Heart right ventricle (tissue), 16 donors: ENCODE measurements at regions not wholly inside any gene's neighbourhood (a gene's known extent, or its start where the extent isn't known, plus 50 kb on each side); places are given as distances from the start of the nearest gene placed in this dataset.
A peak's percentile ranks its signal among the peaks of the same experiment; 100 is the strongest.

Experiments used
- ATAC-seq, 8 donors: fragments of 200-7000 bp; cut with Tn5 transposase; one replicate each; pipeline ENCODE4 v1.9.1; 2020; ENCODE audit warnings: mild to moderate bottlenecking in 8 of 8, moderate library complexity in 8 of 8, moderate number of reproducible peaks in 1 of 8
- DNase-seq, 2 donors: peaks; one replicate each; pipeline ENCODE4 v3.0.0-alpha.2; 2020
- H3K27ac ChIP-seq, 10 donors: fragments of 200-600 bp; sonication (generic) in 2 of 10; one replicate each; pipeline versions ENCODE4 v1.5.0 to v1.8.0; 2020 to 2022; ENCODE audit warnings: mild to moderate bottlenecking in 3 of 10
- H3K27me3 ChIP-seq, 7 donors: fragments of 200-600 bp; one replicate each; pipeline ENCODE4 v1.8.0; 2021 to 2022; ENCODE audit warnings: mild to moderate bottlenecking in 2 of 7
- H3K36me3 ChIP-seq, 9 donors: fragments of 200-600 bp; sonication (generic) in 1 of 9; one replicate each; pipeline versions ENCODE4 v1.5.0 to v1.8.0; 2020 to 2022; ENCODE audit warnings: mild to moderate bottlenecking in 2 of 9
- H3K4me1 ChIP-seq, 9 donors: fragments of 200-600 bp; sonication (generic) in 1 of 9; one replicate each; pipeline versions ENCODE4 v1.5.0 to v1.8.0; 2020 to 2022; ENCODE audit warnings: mild to moderate bottlenecking in 4 of 9
- H3K4me3 ChIP-seq, 10 donors: fragments of 200-600 bp; sonication (generic) in 2 of 10; one replicate each; pipeline versions ENCODE4 v1.5.0 to v1.8.0; 2020 to 2022; ENCODE audit warnings: mild to moderate bottlenecking in 7 of 10, moderate library complexity in 2 of 10
- H3K9me3 ChIP-seq, 11 donors: fragments of 200-600 bp in 10 of 11; sonication (generic) in 2 of 11; one replicate each; pipeline versions ENCODE4 v1.5.0 to v1.8.0; 2013 to 2022; ENCODE audit warnings: mild to moderate bottlenecking in 2 of 11, control low read depth in 1 of 11, moderate library complexity in 1 of 11
- WGBS, 2 donors: extraction: QIAGEN DNeasy Blood & Tissue Kit; methylation state at CpG; one replicate each; pipeline ENCODE4 v1.1.7; 2013; ENCODE audit warnings: inconsistent platforms in 1 of 2; 5-methylcytosine and 5-hydroxymethylcytosine counted together
- intact Hi-C, 10 donors: fragments of 100-400 bp; cut with DNase I; formaldehyde crosslinking; loops; one replicate each; pipeline versions ENCODE4 v1.11.1 to v1.14.2; 2022
- TF ChIP-seq, protein P1 (sequence below), 9 donors: fragments of 200-600 bp; sonication (generic) in 2 of 9; IDR thresholded peaks; one replicate each; pipeline versions ENCODE4 v1.5.0 to v1.8.0; 2021 to 2022; ENCODE audit warnings: antibody characterized with exemption in 9 of 9, mild to moderate bottlenecking in 5 of 9, moderate library complexity in 1 of 9
- donor health status: Arrhythmogenic right ventricular cardiomyopathy.
- donor health status: ischemic (EF 13 %, LVEDD 7.1; RV severe dilation, severe dysfunction).
- donor health status: healthy with polysubstance abuse.
- donor health status: DM: no; HTN: yes; CAD: no.
- donor health status: DM: no; HTN: no; CAD: no.
- donor health status: ischemic (EF 25% LVEDD 6.9; RV normal size, moderate dysfunction).
- donor health status: ischemic (EF 25% LVEDD 5.7; RV mildly dilated, moderate dysfunction).
- donor health status: healthy.
- donor health status: DM: yes; HTN: yes; CAD: no.
- donor health status: Ischemic cardiomyopathy.
- donor health status: ischemic (EF 35%, LVEDD 5.7; RV mildly dilated, moderate dysfunction).
- donor health status: nonischemic (EF 11% LVEDD 7.7; RV severe dilation, severe dysfunction).
- donor health status: DM: yes; HTN: yes; CAD: no.
- donor health status: PGD.
- donor health status: ischemic (EF 29% LVEDD 5.4; RV normal size, mild dysfunction).
- donor health status: nonischemic (EF 23%, LVEDD 6.1; RV moderate dilation, normal function).

DNA sequence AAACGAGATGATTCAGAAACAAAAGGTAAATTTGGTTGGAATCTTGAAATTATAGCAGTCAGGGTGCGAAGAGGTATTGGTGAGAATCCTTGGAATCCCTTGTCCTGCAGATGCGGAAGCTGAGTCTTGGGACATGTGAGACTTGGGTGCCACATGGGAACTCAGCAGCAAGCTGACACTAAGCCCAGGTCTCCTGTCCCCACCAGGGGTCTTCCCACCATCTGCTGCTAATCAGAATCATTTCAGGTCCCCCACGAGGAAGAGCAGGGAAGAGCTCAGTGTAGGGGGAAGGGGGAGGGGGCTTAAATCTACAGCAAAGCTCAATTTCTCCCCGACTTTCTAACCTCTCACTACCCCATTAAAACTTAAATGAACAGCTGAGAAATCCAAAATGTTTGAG, 126.1 kb upstream of the BMPER start:
- H3K27ac ChIP-seq, result no peak overlapping the region
- WGBS, 2 donors, result 75 to 80% methylated on average over 5 of the region's 5 CpGs
- TF ChIP-seq, protein P1, sequence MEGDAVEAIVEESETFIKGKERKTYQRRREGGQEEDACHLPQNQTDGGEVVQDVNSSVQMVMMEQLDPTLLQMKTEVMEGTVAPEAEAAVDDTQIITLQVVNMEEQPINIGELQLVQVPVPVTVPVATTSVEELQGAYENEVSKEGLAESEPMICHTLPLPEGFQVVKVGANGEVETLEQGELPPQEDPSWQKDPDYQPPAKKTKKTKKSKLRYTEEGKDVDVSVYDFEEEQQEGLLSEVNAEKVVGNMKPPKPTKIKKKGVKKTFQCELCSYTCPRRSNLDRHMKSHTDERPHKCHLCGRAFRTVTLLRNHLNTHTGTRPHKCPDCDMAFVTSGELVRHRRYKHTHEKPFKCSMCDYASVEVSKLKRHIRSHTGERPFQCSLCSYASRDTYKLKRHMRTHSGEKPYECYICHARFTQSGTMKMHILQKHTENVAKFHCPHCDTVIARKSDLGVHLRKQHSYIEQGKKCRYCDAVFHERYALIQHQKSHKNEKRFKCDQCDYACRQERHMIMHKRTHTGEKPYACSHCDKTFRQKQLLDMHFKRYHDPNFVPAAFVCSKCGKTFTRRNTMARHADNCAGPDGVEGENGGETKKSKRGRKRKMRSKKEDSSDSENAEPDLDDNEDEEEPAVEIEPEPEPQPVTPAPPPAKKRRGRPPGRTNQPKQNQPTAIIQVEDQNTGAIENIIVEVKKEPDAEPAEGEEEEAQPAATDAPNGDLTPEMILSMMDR (IDR thresholded peaks at IDR 0.05), result no peak
- H3K36me3 ChIP-seq, result no peaks in the 10 kb centered on the region
- no peak for ATAC-seq
- peaks cover 0 to 17% (median 5%) of the 10 kb centered on the region in 9 donors for H3K4me1 ChIP-seq
- no peak overlapping the region for H3K4me3 ChIP-seq
- peaks cover 0 to 15% (median 0%) of the 10 kb centered on the region in 11 donors for H3K9me3 ChIP-seq
- intact Hi-C loops, result no loop called here
- DNase-seq, result no peak
- no peaks in the 10 kb centered on the region for H3K27me3 ChIP-seq

DNA sequence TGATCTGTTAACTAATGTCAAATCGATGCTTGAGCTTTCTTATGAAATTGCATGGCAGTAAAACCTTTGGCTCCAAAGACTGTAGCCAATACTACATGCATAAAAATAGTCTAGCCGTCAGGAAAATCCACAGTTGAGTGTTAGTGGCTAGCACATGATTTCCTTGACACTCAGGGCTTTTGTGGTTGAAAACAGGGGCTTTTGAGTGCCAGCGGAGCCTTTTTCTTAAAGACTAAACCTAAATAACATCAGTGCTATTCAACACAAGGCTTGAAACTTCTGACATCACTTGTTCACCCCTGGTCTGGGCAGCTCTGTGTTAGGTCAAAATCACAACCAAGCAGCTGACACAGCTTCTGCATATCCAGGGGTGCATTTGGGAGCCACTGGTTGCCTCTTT, 124.2 kb upstream of the BMPER start:
- TF ChIP-seq, protein P1 (IDR thresholded peaks at IDR 0.05), result no peak
- DNase-seq (no peak), ATAC-seq (no peak)
- Histone ChIP-seq H3K27me3 (no peaks in the 10 kb centered on the region), H3K4me3 (no peak overlapping the region), H3K36me3 (no peaks in the 10 kb centered on the region), H3K9me3 (peaks cover 0 to 15% (median 0%) of the 10 kb centered on the region in 11 donors), H3K27ac (peak overlapping the region in 1 of 10 donors; percentile 4), H3K4me1 (peaks cover 0 to 5% (median 0%) of the 10 kb centered on the region in 9 donors)
- intact Hi-C loops, result no loop called here
- WGBS, 2 donors, result 63 to 73% methylated on average over 3 of the region's 3 CpGs

DNA sequence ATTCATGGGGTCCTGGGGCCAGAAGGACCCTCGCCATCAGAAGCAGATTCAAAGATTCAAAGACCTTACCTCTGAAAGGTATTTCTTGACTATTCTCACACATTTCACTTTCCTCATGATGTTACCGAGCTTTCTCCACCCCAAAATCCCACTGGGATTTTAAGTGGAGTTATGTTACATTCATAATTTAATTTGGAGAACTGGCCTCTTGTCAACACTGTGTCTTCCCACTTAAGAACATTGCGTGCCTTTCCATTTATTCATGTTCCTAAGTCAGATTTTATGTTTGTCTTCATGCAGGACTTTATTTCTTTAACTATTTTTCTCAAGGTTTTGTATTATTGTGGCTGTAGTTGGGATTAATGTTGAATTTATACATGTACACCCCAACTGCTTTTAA, 123.5 kb upstream of the BMPER start:
- H3K9me3 ChIP-seq, result peaks cover 0 to 15% (median 0%) of the 10 kb centered on the region in 11 donors
- no peak overlapping the region for H3K27ac ChIP-seq
- ATAC-seq, result peak in 1 of 8 donors; percentile 61
- peaks cover 0 to 5% (median 0%) of the 10 kb centered on the region in 9 donors for H3K4me1 ChIP-seq
- WGBS, 2 donors, result 82 to 84% methylated on average over 3 of the region's 3 CpGs
- intact Hi-C loops, result no loop called here
- no peak for DNase-seq
- H3K4me3 ChIP-seq, result no peak overlapping the region
- H3K27me3 ChIP-seq, result no peaks in the 10 kb centered on the region
- TF ChIP-seq, protein P1 (IDR thresholded peaks at IDR 0.05), result no peak
- H3K36me3 ChIP-seq, result no peaks in the 10 kb centered on the region

DNA sequence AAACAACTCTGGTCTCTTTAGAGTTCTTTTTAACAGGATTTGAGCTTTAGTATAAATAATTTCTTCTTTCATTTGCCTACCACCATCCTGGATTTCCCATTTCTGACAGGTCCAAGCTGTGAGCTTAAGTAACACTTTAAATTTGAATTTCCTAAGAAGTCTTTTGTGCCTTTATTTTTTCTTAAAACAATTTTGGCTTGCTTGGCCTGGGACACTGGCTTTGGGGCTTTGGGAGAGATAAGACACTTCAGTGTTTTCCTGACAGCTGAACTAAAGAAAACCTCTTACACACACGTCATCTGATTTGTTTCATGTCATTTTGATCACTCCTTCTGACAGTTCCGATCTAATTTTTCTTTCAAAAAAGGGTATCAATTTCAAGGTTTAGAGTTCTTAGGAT, 121.3 kb upstream of the BMPER start:
- TF ChIP-seq, protein P1 (IDR thresholded peaks at IDR 0.05), result no peak
- ATAC-seq, result no peak
- H3K9me3 ChIP-seq, result peaks cover 0 to 15% (median 0%) of the 10 kb centered on the region in 11 donors
- no peak overlapping the region for H3K27ac ChIP-seq
- intact Hi-C loops, result no loop called here
- H3K4me3 ChIP-seq, result no peak overlapping the region
- peaks cover 0 to 7% (median 0%) of the 10 kb centered on the region in 9 donors for H3K4me1 ChIP-seq
- H3K27me3 ChIP-seq, result no peaks in the 10 kb centered on the region
- no peaks in the 10 kb centered on the region for H3K36me3 ChIP-seq
- WGBS, 2 donors, result 51 to 57% methylated on average over 2 of the region's 2 CpGs
- DNase-seq, result no peak
